ENCODE measurements at regions not wholly inside any gene's neighbourhood (a gene's known extent, or its start where the extent isn't known, plus 50 kb on each side); places are given as distances from the start of the nearest gene placed in this dataset.

GRCh38 chr10:8424555-8425211 is 370.2 kb downstream of the GATA3 start:
- DNase-seq (ENCODE audit: low spot score), result no peak

- DNase-seq (ENCODE audit: low spot score), result no peak
Observed at GRCh38 chr10:8428654-8429053, 374.2 kb downstream of the GATA3 start.

DNA sequence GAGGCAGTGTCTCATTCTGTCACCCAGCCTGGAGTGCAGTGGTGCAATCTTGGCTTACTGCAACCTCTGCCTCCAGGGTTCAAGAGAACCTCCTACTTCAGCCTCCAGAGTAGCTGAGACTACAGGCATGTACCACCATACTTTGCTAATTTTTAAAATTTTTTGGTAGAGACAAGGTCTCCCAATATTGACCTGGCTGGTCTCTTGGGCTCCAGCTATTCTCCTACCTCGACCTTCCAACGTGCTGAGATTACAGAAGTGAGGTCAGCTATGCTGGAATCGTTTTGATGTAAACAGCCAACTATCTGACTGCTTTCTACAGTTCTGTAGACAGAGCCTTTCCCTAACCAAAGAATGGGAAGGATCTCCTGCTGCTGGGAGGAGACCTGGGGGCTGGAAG is 375.8 kb downstream of the GATA3 start:
- DNase-seq (ENCODE audit: low spot score), result no peak

DNA sequence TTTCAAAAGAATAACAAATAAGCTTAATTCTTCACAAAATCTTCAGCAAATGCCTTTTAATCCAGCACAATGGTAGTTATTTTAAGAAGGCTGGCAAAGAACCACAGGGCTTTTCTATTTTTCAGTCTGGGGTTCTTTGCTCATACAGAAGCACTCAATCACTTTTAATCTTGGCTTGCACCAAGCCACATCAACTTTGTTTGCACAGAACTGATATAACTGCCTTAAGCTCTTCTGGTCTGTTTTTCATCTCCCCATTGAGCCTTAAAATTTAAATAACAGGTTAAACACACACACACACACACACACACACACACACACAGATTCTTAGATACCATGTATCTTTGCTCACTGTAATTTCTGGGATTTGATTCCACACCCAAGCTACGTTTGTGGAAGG is 377.0 kb downstream of the GATA3 start:
- DNase-seq (ENCODE audit: low spot score), result no peak

DNA sequence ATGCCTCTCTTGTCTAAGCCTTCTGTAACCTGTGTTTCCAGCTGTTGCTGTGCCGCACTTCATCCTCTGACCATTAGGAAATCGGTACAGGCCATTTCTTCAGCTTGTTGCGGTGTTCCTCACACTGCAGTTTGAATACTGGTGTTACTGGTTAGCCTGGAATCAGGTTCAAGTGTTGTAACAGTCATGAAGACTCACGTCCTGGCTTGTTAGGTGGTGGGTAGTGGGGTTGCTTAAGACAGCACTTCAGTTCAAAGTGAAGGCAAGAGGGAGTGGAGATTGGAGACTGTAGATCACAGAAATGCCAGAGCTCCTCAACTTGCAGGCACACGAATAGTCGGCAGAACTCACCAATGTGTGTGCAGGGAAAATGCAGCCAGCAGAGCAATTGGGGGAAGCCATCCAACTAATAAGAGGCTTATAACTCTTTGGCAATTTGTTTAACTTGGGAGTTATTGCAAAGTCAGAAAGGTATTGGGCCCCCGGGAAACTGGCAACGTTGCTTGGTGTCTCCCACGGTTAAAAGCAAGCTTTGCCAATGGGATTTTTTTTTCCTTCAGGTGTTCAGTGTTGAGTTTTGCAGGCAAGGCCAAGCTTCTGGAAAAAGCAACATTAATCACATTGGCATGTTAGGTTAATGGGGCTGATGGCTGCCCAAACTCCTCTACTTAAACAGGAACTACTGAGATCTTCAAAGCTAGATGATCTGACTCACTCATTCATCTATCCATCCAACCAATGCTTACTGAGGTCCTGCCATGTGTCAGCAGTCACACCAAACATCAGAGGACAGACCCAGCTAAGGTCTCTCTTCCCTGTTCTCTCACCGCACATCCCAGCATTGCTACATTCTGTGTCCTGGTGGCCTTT is 380.9 kb downstream of the GATA3 start:
- no peak for DNase-seq (ENCODE audit: low spot score)

DNA sequence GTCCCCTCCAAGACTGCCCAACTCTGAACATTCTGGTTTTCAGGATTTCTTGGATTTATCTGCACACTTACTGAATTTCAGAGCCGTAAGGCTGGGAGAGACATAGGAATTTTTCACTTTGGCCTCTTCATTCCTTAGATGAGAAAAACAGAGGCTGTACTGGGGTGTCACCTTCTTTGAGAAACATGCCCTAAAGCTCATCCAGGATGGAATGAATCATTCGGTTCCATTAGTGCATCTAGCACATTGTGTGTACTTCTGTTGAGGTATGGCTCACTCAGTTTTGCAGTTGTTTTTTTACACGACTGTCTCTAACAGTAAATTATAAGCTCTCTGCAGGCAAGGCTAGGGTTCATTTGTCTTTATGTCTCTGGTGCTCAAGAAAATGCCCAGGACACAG is 383.4 kb downstream of the GATA3 start:
- no peak for DNase-seq (ENCODE audit: low spot score)

DNA sequence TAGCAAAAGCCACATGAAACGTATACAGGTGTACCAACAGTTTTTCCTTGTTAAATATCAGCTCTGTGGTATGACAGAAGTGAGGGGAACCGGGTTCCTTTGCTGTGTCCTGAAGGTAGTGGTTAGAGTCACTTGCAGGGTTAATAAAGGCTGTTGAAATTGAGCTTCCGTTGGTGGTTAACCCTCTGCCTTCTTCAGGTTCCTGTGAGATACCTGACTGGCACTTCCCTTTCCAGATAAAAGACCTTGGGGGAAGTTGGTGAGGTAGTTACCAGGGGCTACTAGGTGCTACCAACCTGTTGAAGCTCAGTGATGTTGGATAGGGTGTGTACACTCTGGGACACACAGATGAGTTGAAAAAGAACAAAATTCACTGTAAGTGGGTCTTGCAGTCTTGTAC is 384.1 kb downstream of the GATA3 start:
- no peak for DNase-seq (ENCODE audit: low spot score)

DNA sequence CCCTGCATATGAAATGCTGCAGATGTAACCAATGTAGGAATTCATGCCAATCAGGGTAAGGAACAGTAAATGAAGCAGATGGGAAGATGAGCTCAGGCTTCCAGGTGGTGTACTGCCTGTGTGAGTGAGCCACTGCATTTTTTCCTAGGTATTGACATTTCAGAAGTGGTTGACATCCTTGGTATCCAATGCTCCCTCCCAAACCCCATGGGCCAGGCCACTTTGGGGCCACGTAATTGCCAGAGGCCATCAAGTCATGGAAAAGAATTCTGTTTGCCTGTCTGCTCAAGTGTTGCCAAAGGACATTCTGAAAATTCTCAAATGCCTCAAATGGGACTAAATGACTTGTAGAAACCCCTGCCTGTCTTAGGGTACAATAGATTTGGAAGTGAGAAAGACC is 384.6 kb downstream of the GATA3 start:
- no peak for DNase-seq (ENCODE audit: low spot score)

DNA sequence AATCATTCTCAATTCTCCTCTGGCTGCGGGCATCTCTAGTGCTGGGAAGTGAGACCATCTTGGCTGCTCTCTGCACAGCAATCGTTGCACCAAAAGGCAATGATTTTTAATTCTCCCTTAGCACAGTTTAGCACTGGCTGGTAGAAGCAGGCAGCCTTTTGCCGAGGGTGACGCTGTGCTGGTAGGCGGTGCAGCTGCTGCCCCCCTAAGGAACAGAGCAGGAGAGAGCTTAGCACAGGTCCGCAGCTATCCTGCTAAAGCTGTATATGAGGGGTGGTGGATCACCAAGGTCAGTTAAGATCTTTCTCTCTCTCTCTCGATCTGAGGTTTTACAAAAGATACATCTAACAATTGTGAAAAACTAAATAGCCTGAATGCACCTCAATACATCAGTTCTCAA is 390.1 kb downstream of the GATA3 start:
- DNase-seq (ENCODE audit: low spot score), result no peak

GRCh38 chr10:8445353-8445752 is 390.9 kb downstream of the GATA3 start:
- no peak for DNase-seq (ENCODE audit: low spot score)

- DNase-seq (ENCODE audit: low spot score), result no peak
Observed at GRCh38 chr10:8449909-8450308, 395.4 kb downstream of the GATA3 start.

GRCh38 chr10:8453587-8453986 is 399.1 kb downstream of the GATA3 start:
- no peak for DNase-seq (ENCODE audit: low spot score)

GRCh38 chr10:8454357-8454756 is 399.9 kb downstream of the GATA3 start:
- no peak for DNase-seq (ENCODE audit: low spot score)

DNA sequence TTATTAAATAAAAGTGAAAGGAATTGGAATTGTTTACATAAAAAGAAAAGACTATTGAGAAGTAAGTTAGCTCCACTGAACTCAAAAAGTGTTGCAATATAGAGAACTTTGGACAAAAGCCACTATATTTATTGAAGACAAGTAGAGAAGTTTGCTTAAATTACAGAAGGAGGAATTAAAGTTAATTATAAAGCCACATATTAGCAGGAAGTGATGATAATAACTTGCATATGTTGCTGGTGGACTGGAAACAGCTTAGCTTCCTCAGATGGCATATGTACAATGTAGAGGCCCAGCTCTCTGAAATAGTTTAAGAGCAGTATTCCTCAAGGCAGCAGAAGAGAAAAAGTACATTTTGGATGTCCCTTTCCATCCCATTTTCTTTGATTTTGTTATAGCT is 400.7 kb downstream of the GATA3 start:
- no peak for DNase-seq (ENCODE audit: low spot score)

DNA sequence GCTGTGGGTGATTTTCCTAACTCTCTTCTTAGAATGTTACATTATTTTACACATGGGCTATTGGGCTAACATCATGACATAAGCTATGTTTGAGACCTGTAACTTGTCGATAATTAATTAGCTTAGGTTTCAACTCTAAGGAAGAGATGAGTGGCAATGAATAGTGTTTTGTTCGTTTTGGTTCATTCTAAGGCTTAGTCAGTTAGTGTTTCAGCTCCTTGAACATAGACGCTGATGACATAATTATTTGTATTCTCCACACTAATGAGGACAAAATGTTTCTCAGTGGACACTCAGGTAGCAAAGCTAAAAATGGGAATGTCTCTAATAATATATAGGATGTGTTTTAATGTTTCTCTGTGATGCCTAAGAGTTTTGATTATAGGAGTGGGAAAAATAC is 401.9 kb downstream of the GATA3 start:
- DNase-seq (ENCODE audit: low spot score), result no peak

GRCh38 chr10:8460626-8461025 is 406.1 kb downstream of the GATA3 start:
- DNase-seq (ENCODE audit: low spot score), result no peak

DNA sequence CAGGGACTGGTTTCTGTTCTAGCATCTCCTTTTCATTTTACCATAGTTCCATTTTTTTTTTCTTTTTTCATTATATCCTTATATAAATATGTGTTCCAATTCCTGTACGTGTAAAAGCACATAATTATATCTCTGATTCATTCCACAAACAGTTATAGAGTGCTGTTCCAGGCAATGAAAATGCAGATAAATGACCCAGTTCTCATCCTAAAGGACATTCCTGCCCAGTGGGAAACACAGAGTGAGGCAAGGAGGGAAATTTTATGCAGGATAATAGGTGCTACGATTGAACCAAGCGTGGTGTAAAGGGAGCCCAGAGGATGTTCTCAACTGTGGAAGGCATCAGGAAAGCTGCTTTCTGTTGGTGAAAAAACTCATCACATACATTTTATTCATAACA is 408.1 kb downstream of the GATA3 start:
- DNase-seq (ENCODE audit: low spot score), result no peak

GRCh38 chr10:8463853-8464252 is 409.4 kb downstream of the GATA3 start:
- no peak for DNase-seq (ENCODE audit: low spot score)

GRCh38 chr10:8468477-8468876 is 414.0 kb downstream of the GATA3 start:
- DNase-seq (ENCODE audit: low spot score), result no peak

DNA sequence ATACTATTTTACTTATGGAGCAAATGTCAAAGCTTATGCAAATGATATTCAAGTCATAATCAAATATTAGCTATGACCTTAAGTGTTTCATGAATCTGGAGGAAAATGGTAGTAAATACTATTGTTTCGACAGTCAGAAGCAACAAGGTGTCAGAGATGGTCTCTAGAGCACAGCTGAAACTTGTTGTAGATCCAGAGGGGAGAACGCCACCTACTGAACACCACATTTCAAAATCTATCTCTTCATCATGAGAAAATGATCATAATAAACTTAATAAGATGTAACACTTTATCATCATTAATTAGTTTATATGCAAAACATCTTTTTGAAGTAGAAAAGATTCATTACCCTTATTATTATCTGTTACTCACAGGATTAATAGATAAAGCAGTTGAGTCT is 418.7 kb downstream of the GATA3 start:
- DNase-seq (ENCODE audit: low spot score), result no peak

- DNase-seq (ENCODE audit: low spot score), result no peak
Observed at GRCh38 chr10:8477300-8477699, 422.8 kb downstream of the GATA3 start.

DNA sequence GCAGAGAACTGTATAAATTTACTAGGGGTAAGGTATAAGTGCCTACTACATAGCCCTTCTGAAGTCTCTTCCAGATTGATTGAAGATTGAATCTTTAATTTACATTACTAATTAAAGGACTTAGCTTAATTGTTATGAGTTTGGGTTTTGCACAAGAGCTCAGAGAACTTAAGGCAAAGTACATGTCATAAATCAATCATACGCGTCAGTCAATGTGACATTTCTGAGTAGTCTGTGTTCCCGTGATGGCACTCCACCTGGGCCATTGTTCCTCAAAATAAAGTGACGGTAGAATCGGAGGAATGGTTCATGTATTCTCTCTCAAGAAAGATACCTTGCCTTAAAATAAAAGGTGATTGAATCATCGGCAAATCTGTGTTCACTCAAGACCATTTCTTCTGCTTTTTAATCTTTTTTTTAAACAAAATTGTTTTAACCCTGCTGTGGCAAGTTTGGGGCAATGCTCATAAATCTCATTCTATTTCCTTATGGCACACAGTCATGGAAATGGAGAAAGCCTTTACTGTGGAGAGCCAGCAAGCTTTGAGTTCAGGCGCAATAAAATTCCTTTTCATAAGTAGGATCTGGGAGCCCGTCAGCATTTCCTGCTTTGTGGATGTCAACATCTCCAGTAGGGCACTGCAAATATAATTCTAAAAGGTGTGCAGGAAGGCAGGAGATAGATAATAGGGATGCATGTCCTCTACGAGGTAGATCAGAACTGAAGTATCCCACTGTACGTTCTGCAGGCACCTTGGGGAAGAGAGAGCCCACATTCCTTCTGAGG is 427.4 kb downstream of the GATA3 start:
- DNase-seq (ENCODE audit: low spot score), result no peak

- no peak for DNase-seq (ENCODE audit: low spot score)
Observed at GRCh38 chr10:8485032-8485431, 430.5 kb downstream of the GATA3 start.
